Tibial nerve (tissue), 4 donors: ENCODE measurements at regions not wholly inside any gene's neighbourhood (a gene's known extent, or its start where the extent isn't known, plus 50 kb on each side); places are given as distances from the start of the nearest gene placed in this dataset.

Source experiments
- EP300 ChIP-seq, 2 donors: sonication (generic); formaldehyde crosslinking; IDR thresholded peaks; one replicate each; pipeline ENCODE4 v1.6.1; 2017; ENCODE audit warnings: antibody characterized with exemption in 2 of 2, mild to moderate bottlenecking in 1 of 2
- TF ChIP-seq, protein P1 (sequence below), 5 experiments: fragments of 200-600 bp in 3 of 5; fragments of 450-650 bp in 2 of 5; sonication (generic) in 3 of 5; IDR thresholded peaks; one replicate each; pipeline ENCODE4 v1.5.1; 2016 to 2019; ENCODE audit warnings: antibody characterized with exemption in 5 of 5, mild to moderate bottlenecking in 3 of 5, moderate library complexity in 2 of 5

DNA sequence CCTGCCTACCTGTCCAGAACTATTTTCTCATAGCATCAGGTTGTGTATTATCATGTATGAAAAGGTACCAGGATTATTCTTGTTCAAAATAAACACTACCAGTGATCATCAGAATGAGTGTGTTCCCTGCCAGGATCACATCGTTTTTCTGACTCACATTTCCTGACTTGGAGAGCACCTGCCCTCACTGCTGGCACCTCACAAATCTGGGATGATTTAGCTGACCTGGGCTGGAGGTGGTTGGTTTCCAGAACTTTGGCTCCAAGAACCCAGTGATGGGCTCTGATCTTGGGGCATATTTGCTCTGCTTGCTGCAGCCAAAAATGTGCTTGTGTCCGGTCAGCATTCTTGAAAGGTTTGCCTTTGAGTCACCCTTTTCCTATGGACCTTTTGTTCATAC is 836.3 kb upstream of the ACVR2A start:
- TF ChIP-seq, protein P1, sequence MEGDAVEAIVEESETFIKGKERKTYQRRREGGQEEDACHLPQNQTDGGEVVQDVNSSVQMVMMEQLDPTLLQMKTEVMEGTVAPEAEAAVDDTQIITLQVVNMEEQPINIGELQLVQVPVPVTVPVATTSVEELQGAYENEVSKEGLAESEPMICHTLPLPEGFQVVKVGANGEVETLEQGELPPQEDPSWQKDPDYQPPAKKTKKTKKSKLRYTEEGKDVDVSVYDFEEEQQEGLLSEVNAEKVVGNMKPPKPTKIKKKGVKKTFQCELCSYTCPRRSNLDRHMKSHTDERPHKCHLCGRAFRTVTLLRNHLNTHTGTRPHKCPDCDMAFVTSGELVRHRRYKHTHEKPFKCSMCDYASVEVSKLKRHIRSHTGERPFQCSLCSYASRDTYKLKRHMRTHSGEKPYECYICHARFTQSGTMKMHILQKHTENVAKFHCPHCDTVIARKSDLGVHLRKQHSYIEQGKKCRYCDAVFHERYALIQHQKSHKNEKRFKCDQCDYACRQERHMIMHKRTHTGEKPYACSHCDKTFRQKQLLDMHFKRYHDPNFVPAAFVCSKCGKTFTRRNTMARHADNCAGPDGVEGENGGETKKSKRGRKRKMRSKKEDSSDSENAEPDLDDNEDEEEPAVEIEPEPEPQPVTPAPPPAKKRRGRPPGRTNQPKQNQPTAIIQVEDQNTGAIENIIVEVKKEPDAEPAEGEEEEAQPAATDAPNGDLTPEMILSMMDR (IDR thresholded peaks at IDR 0.05): no peak
- TF ChIP-seq EP300 (IDR thresholded peaks at IDR 0.05): no peak
